HEK293 (cell line): ENCODE measurements at regions not wholly inside any gene's neighbourhood (a gene's known extent, or its start where the extent isn't known, plus 50 kb on each side); places are given as distances from the start of the nearest gene placed in this dataset.

Experiments
- CTCF ChIA-PET: fragments of 350-600 bp; formaldehyde crosslinking; extraction: SDS; loops from one replicate; lab custom pipeline; 2021; ENCODE audit warnings: antibody characterized with exemption; lab: Yijun Ruan, JAX
- POLR2A ChIA-PET: fragments of 300-600 bp; formaldehyde crosslinking; extraction: SDS; loops from one replicate; lab custom pipeline; 2020; ENCODE audit warnings: antibody characterized with exemption, inconsistent platforms; lab: Yijun Ruan, JAX
- H3K27ac ChIP-seq: fragments of 200-500 bp; sonication (Bioruptor generic); 2 replicates; pipeline ENCODE4 v1.5.1; 2014; ENCODE audit warnings: low read depth, low read length, control low read depth, inconsistent platforms; ENCODE audit errors: extremely low read depth
- H3K36me3 ChIP-seq, 2 experiments: fragments of 200-500 bp in 1 of 2; sonication (Bioruptor generic) in 1 of 2; 1 replicate in 1 of 2; 2 replicates in 1 of 2; pipeline ENCODE4 v1.5.1; 2014 to 2017; ENCODE audit warnings: inconsistent platforms in 2 of 2, low read length in 2 of 2; ENCODE audit not compliant: control insufficient read depth in 2 of 2, insufficient read depth in 1 of 2
- H3K4me1 ChIP-seq: fragments of 200-500 bp; sonication (Bioruptor generic); 2 replicates; pipeline ENCODE4 v1.5.1; 2014; ENCODE audit warnings: mild to moderate bottlenecking, low read length, inconsistent platforms; ENCODE audit not compliant: control insufficient read depth, insufficient read depth
- H3K4me3 ChIP-seq: 2 replicates; pipeline ENCODE4 v1.5.1; 2011; ENCODE audit warnings: low read depth, mild to moderate bottlenecking, control low read depth, low read length, moderate library complexity
- H3K9me3 ChIP-seq: fragments of 200-500 bp; sonication (Bioruptor generic); 2 replicates; pipeline ENCODE4 v1.5.1; 2014; ENCODE audit warnings: low read depth, low read length, inconsistent platforms; ENCODE audit not compliant: control insufficient read depth, insufficient read depth
- FEZF1 ChIP-seq: fragments of 450-650 bp; formaldehyde crosslinking; IDR thresholded peaks from 2 replicates; pipeline ENCODE4 v1.5.1; 2016; ENCODE audit warnings: missing biosample characterization, missing genetic modification characterization
- GLIS1 ChIP-seq: fragments of 450-650 bp; formaldehyde crosslinking; IDR thresholded peaks from 2 replicates; pipeline ENCODE4 v1.5.1; 2016; ENCODE audit warnings: missing biosample characterization, missing genetic modification characterization
- GLIS2 ChIP-seq: fragments of 450-650 bp; formaldehyde crosslinking; IDR thresholded peaks from 2 replicates; pipeline ENCODE4 v1.5.1; 2016; ENCODE audit warnings: missing biosample characterization, missing genetic modification characterization
- HOXA7 ChIP-seq: sonication (generic); formaldehyde crosslinking; IDR thresholded peaks from 2 replicates; pipeline ENCODE4 v1.8.1; 2022; ENCODE audit warnings: missing genetic modification reagents, borderline replicate concordance
- MYNN ChIP-seq: fragments of 450-650 bp; formaldehyde crosslinking; IDR thresholded peaks from 2 replicates; pipeline ENCODE4 v1.5.1; 2016; ENCODE audit warnings: missing biosample characterization, missing genetic modification characterization, borderline replicate concordance
- TRIM28 ChIP-seq: IDR thresholded peaks from 2 replicates; pipeline ENCODE4 v1.6.1; 2011; ENCODE audit warnings: low read length, control low read depth, borderline replicate concordance
- ZBTB11 ChIP-seq: fragments of 450-650 bp; formaldehyde crosslinking; conservative IDR thresholded peaks from 2 replicates; pipeline ENCODE4 v1.5.1; 2016; ENCODE audit warnings: low read depth, missing biosample characterization, missing genetic modification characterization
- ZBTB48 ChIP-seq: fragments of 450-650 bp; formaldehyde crosslinking; IDR thresholded peaks from 2 replicates; pipeline ENCODE4 v1.5.1; 2016; ENCODE audit warnings: missing biosample characterization, missing genetic modification characterization
- ZBTB49 ChIP-seq: fragments of 450-650 bp; formaldehyde crosslinking; IDR thresholded peaks from 2 replicates; pipeline ENCODE4 v1.5.1; 2016; ENCODE audit warnings: missing biosample characterization, missing genetic modification characterization, low read depth
- ZFHX2 ChIP-seq: fragments of 450-650 bp; formaldehyde crosslinking; conservative IDR thresholded peaks from 2 replicates; pipeline ENCODE4 v1.5.1; 2016; ENCODE audit warnings: missing biosample characterization, missing genetic modification characterization
- ZNF114 ChIP-seq: fragments of 450-650 bp; formaldehyde crosslinking; IDR thresholded peaks from 2 replicates; pipeline ENCODE4 v1.5.0; 2017; ENCODE audit warnings: missing biosample characterization, missing genetic modification characterization
- ZNF155 ChIP-seq: fragments of 450-650 bp; formaldehyde crosslinking; IDR thresholded peaks from 2 replicates; pipeline ENCODE4 v1.5.1; 2016; ENCODE audit warnings: missing biosample characterization, missing genetic modification characterization
- ZNF175 ChIP-seq: fragments of 450-650 bp; formaldehyde crosslinking; IDR thresholded peaks from 2 replicates; pipeline ENCODE4 v1.5.1; 2016; ENCODE audit warnings: missing biosample characterization, missing genetic modification characterization
- ZNF223 ChIP-seq: fragments of 450-650 bp; formaldehyde crosslinking; IDR thresholded peaks from 2 replicates; pipeline ENCODE4 v1.5.1; 2016; ENCODE audit warnings: missing biosample characterization, missing genetic modification characterization
- ZNF248 ChIP-seq: fragments of 450-650 bp; formaldehyde crosslinking; IDR thresholded peaks from 2 replicates; pipeline ENCODE4 v1.5.1; 2017; ENCODE audit warnings: missing biosample characterization, missing genetic modification characterization
- ZNF311 ChIP-seq: fragments of 450-650 bp; formaldehyde crosslinking; IDR thresholded peaks from 2 replicates; pipeline ENCODE4 v1.5.1; 2017; ENCODE audit warnings: missing biosample characterization, missing genetic modification characterization, borderline replicate concordance
- ZNF335 ChIP-seq: fragments of 450-650 bp; formaldehyde crosslinking; conservative IDR thresholded peaks from 2 replicates; pipeline ENCODE4 v1.5.1; 2016; ENCODE audit warnings: missing biosample characterization, missing genetic modification characterization
- ZNF600 ChIP-seq: fragments of 450-650 bp; formaldehyde crosslinking; IDR thresholded peaks from 2 replicates; pipeline ENCODE4 v1.5.1; 2016; ENCODE audit warnings: missing biosample characterization, missing genetic modification characterization
- ZNF658 ChIP-seq: fragments of 450-650 bp; formaldehyde crosslinking; IDR thresholded peaks from 2 replicates; pipeline ENCODE4; 2016; ENCODE audit warnings: missing biosample characterization, missing genetic modification characterization
- ZNF701 ChIP-seq: fragments of 450-650 bp; formaldehyde crosslinking; IDR thresholded peaks from 2 replicates; pipeline ENCODE4 v1.5.1; 2016; ENCODE audit warnings: missing biosample characterization, missing genetic modification characterization
- ZNF704 ChIP-seq: fragments of 450-650 bp; formaldehyde crosslinking; IDR thresholded peaks from 2 replicates; pipeline ENCODE4 v1.5.1; 2016; ENCODE audit warnings: missing biosample characterization, missing genetic modification characterization
- ZNF76 ChIP-seq: fragments of 450-650 bp; formaldehyde crosslinking; IDR thresholded peaks from 2 replicates; pipeline ENCODE4; 2016; ENCODE audit warnings: low read depth, missing biosample characterization, missing genetic modification characterization, borderline replicate concordance
- ZSCAN16 ChIP-seq: fragments of 450-650 bp; formaldehyde crosslinking; IDR thresholded peaks from 2 replicates; pipeline ENCODE4 v1.5.1; 2016; ENCODE audit warnings: missing biosample characterization, missing genetic modification characterization

DNA sequence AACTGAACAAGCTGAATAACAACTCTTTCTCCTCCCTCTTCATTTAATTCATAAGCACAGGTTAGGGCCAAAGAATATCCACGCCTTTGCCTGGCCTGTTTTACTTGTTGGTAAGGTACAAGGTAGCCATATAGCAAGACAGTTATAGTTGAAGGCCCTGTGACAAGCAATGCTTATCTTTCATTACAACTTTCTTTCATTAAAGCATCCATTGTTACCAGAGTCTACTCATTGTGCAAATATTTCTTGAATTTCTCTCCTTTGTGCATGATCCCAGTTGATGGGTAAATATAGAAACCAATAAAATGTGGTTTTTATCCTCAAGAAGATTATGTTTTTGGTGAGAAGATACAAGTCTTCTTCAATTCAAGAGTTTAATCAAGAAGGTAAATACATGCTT is 140.2 kb downstream of the UBE2E3 start (continued):
- TF ChIP-seq ZBTB48, result no peak
- TF ChIP-seq ZBTB49 (tag by site-specific recombination), result no peak
- TF ChIP-seq ZFHX2 (tag by site-specific recombination), result no peak
- TF ChIP-seq GLIS2, result no peak
- no peak for TF ChIP-seq MYNN
- no peak for TF ChIP-seq ZNF658 (tag by site-specific recombination)
- TF ChIP-seq, all 188 proteins: peak for 0

- ChIA-PET CTCF (no interaction called here), POLR2A (no interaction called here)
- no peak overlapping the region for H3K27ac ChIP-seq
- H3K4me1 ChIP-seq, result no peaks in the 10 kb centered on the region
- H3K4me3 ChIP-seq, result no peak overlapping the region
- no peaks in the 10 kb centered on the region for H3K36me3 ChIP-seq
- no peak for TF ChIP-seq ZNF175 (tag by site-specific recombination)
- no peak for TF ChIP-seq ZNF223 (tag by site-specific recombination)
- no peak for TF ChIP-seq ZNF114 (tag by site-specific recombination)
- no peak for TF ChIP-seq TRIM28
- TF ChIP-seq ZNF704, result no peak
- TF ChIP-seq ZNF600 (tag by site-specific recombination), result no peak
- TF ChIP-seq FEZF1 (tag by site-specific recombination), result no peak
- TF ChIP-seq ZFHX2 (tag by site-specific recombination), result no peak
- no peak for TF ChIP-seq ZNF658 (tag by site-specific recombination)
- TF ChIP-seq ZNF701 (tag by site-specific recombination), result no peak
- no peak for TF ChIP-seq ZNF76 (tag by site-specific recombination)
- TF ChIP-seq HOXA7 (CRISPR knock-in tag), result no peak
- TF ChIP-seq ZNF311 (tag by site-specific recombination), result no peak
- TF ChIP-seq ZNF155, result no peak
- TF ChIP-seq ZNF335 (tag by site-specific recombination), result no peak
- TF ChIP-seq ZNF248 (tag by site-specific recombination), result no peak
- no peak for TF ChIP-seq GLIS1 (tag by site-specific recombination)
- TF ChIP-seq ZBTB11, result no peak
- TF ChIP-seq ZSCAN16, result no peak
- H3K9me3 ChIP-seq, result no peaks in the 10 kb centered on the region
Measured at GRCh38 chr2:181121996-181122395, 141.6 kb downstream of the UBE2E3 start.
